ENCODE measurements at regions not wholly inside any gene's neighbourhood (a gene's known extent, or its start where the extent isn't known, plus 50 kb on each side); places are given as distances from the start of the nearest gene placed in this dataset.

- Mint-ChIP-seq H3K9me3 (peaks cover 0 to 2% (median 0%) of the 10 kb centered on the region in 6 donors), H3K27ac (no peak overlapping the region), H3K27me3 (ENCODE audit: low read depth in 3 of 3) (peaks cover 0 to under 1% (median 0%) of the 10 kb centered on the region in 3 donors), H3K36me3 (no peaks in the 10 kb centered on the region), H3K4me3 (no peak overlapping the region), H3K4me1 (no peaks in the 10 kb centered on the region)
- no peak for DNase-seq
Measured at GRCh38 chr14:62283837-62284236, 521.6 kb downstream of the SNAPC1 start.

GRCh38 chr14:62289471-62289870 lies 527.3 kb downstream of the SNAPC1 start:
- Mint-ChIP-seq H3K36me3 (no peaks in the 10 kb centered on the region), H3K27me3 (ENCODE audit: low read depth in 3 of 3) (peaks cover 0 to 1% (median 0%) of the 10 kb centered on the region in 3 donors), H3K4me3 (no peak overlapping the region)

GRCh38 chr14:62301080-62301479 lies 538.9 kb downstream of the SNAPC1 start:
- DNase-seq, result no peak
- H3K36me3 Mint-ChIP-seq, result peaks cover 0 to 4% (median 0%) of the 10 kb centered on the region in 3 donors
- H3K27ac Mint-ChIP-seq, result no peak overlapping the region
- H3K9me3 Mint-ChIP-seq, result peaks cover 0 to 10% (median 7%) of the 10 kb centered on the region in 6 donors
- H3K4me1 Mint-ChIP-seq, result no peaks in the 10 kb centered on the region
- no peak overlapping the region for H3K4me3 Mint-ChIP-seq
- H3K27me3 Mint-ChIP-seq (ENCODE audit: low read depth in 3 of 3), result peaks cover 0 to 2% (median 1%) of the 10 kb centered on the region in 3 donors

More at GRCh38 chr14:62289471-62289870, 527.3 kb downstream of the SNAPC1 start:
- Mint-ChIP-seq H3K9me3 (peaks cover 0 to 4% (median 0%) of the 10 kb centered on the region in 6 donors), H3K27ac (no peak overlapping the region), H3K4me1 (no peaks in the 10 kb centered on the region)
- no peak for DNase-seq

GRCh38 chr14:62301911-62302310 lies 539.7 kb downstream of the SNAPC1 start:
- peaks cover 0 to 4% (median 0%) of the 10 kb centered on the region in 3 donors for H3K36me3 Mint-ChIP-seq
- no peak overlapping the region for H3K27ac Mint-ChIP-seq
- DNase-seq, result no peak
- peaks cover 0 to 10% (median 7%) of the 10 kb centered on the region in 6 donors for H3K9me3 Mint-ChIP-seq
- H3K4me1 Mint-ChIP-seq, result no peaks in the 10 kb centered on the region
- H3K4me3 Mint-ChIP-seq, result no peak overlapping the region
- H3K27me3 Mint-ChIP-seq (ENCODE audit: low read depth in 3 of 3), result peaks cover 0 to 2% (median 1%) of the 10 kb centered on the region in 3 donors

- Mint-ChIP-seq H3K27ac (no peak overlapping the region), H3K36me3 (peaks cover 0 to 4% (median 0%) of the 10 kb centered on the region in 3 donors), H3K4me3 (no peak overlapping the region), H3K27me3 (ENCODE audit: low read depth in 3 of 3) (peaks cover 0 to 2% (median 1%) of the 10 kb centered on the region in 3 donors), H3K4me1 (no peaks in the 10 kb centered on the region), H3K9me3 (peaks cover 0 to 8% (median 7%) of the 10 kb centered on the region in 6 donors)
- no peak for DNase-seq
Measured at GRCh38 chr14:62303437-62303836, 541.2 kb downstream of the SNAPC1 start.

GRCh38 chr14:62304257-62304656 lies 542.0 kb downstream of the SNAPC1 start:
- H3K4me3 Mint-ChIP-seq, result no peak overlapping the region
- no peak overlapping the region for H3K27ac Mint-ChIP-seq
- H3K27me3 Mint-ChIP-seq (ENCODE audit: low read depth in 3 of 3), result peaks cover 0 to 2% (median 1%) of the 10 kb centered on the region in 3 donors
- peaks cover 0 to 8% (median 5%) of the 10 kb centered on the region in 6 donors for H3K9me3 Mint-ChIP-seq
- DNase-seq, result no peak
- H3K4me1 Mint-ChIP-seq, result no peaks in the 10 kb centered on the region
- H3K36me3 Mint-ChIP-seq, result peaks cover 0 to 4% (median 0%) of the 10 kb centered on the region in 3 donors

- Mint-ChIP-seq H3K9me3 (peaks cover 0 to 5% (median under 1%) of the 10 kb centered on the region in 6 donors), H3K4me1 (no peaks in the 10 kb centered on the region), H3K27ac (no peak overlapping the region), H3K36me3 (peaks cover 0 to under 1% (median 0%) of the 10 kb centered on the region in 3 donors), H3K4me3 (no peak overlapping the region), H3K27me3 (ENCODE audit: low read depth in 3 of 3) (no peaks in the 10 kb centered on the region)
- DNase-seq, result no peak
Measured at GRCh38 chr14:62307844-62308243, 545.6 kb downstream of the SNAPC1 start.

- H3K4me1 Mint-ChIP-seq, result no peaks in the 10 kb centered on the region
- H3K9me3 Mint-ChIP-seq, result peaks cover 0 to 2% (median 0%) of the 10 kb centered on the region in 6 donors
- no peaks in the 10 kb centered on the region for H3K36me3 Mint-ChIP-seq
- DNase-seq, result no peak
- no peak overlapping the region for H3K4me3 Mint-ChIP-seq
- H3K27me3 Mint-ChIP-seq (ENCODE audit: low read depth in 3 of 3), result no peaks in the 10 kb centered on the region
- H3K27ac Mint-ChIP-seq, result no peak overlapping the region
Measured at GRCh38 chr14:62308316-62308715, 546.1 kb downstream of the SNAPC1 start.

GRCh38 chr14:62308891-62309290 lies 546.7 kb downstream of the SNAPC1 start:
- H3K4me1 Mint-ChIP-seq, result no peaks in the 10 kb centered on the region
- DNase-seq, result no peak
- no peak overlapping the region for H3K27ac Mint-ChIP-seq
- H3K27me3 Mint-ChIP-seq (ENCODE audit: low read depth in 3 of 3), result no peaks in the 10 kb centered on the region
- H3K4me3 Mint-ChIP-seq, result no peak overlapping the region
- no peaks in the 10 kb centered on the region for H3K36me3 Mint-ChIP-seq
- peaks cover 0 to 2% (median 0%) of the 10 kb centered on the region in 6 donors for H3K9me3 Mint-ChIP-seq

GRCh38 chr14:62313212-62313611 lies 551.0 kb downstream of the SNAPC1 start:
- Mint-ChIP-seq H3K9me3 (peaks cover 0 to 2% (median 0%) of the 10 kb centered on the region in 6 donors), H3K36me3 (no peaks in the 10 kb centered on the region), H3K27ac (no peak overlapping the region), H3K27me3 (ENCODE audit: low read depth in 3 of 3) (no peaks in the 10 kb centered on the region), H3K4me1 (no peaks in the 10 kb centered on the region), H3K4me3 (no peak overlapping the region)
- DNase-seq, result no peak

- Mint-ChIP-seq H3K27ac (no peak overlapping the region), H3K36me3 (no peaks in the 10 kb centered on the region), H3K4me3 (no peak overlapping the region), H3K27me3 (ENCODE audit: low read depth in 3 of 3) (peaks cover 0 to under 1% (median 0%) of the 10 kb centered on the region in 3 donors), H3K9me3 (peaks cover 0 to under 1% (median 0%) of the 10 kb centered on the region in 6 donors), H3K4me1 (no peaks in the 10 kb centered on the region)
- no peak for DNase-seq
Measured at GRCh38 chr14:62314221-62314620, 552.0 kb downstream of the SNAPC1 start.

- H3K4me3 Mint-ChIP-seq, result no peak overlapping the region
- no peaks in the 10 kb centered on the region for H3K36me3 Mint-ChIP-seq
- H3K9me3 Mint-ChIP-seq, result peaks cover 0 to 2% (median 0%) of the 10 kb centered on the region in 6 donors
- no peak overlapping the region for H3K27ac Mint-ChIP-seq
- H3K4me1 Mint-ChIP-seq, result no peaks in the 10 kb centered on the region
- peaks cover 0 to 2% (median 0%) of the 10 kb centered on the region in 3 donors for H3K27me3 Mint-ChIP-seq (ENCODE audit: low read depth in 3 of 3)
- DNase-seq, result no peak
Measured at GRCh38 chr14:62314871-62315270, 552.7 kb downstream of the SNAPC1 start.

GRCh38 chr14:62315631-62316030 lies 553.4 kb downstream of the SNAPC1 start:
- Mint-ChIP-seq H3K27me3 (ENCODE audit: low read depth in 3 of 3) (peaks cover 0 to 2% (median 0%) of the 10 kb centered on the region in 3 donors), H3K4me1 (no peaks in the 10 kb centered on the region), H3K4me3 (no peak overlapping the region), H3K27ac (no peak overlapping the region), H3K36me3 (no peaks in the 10 kb centered on the region), H3K9me3 (peaks cover 0 to 2% (median 0%) of the 10 kb centered on the region in 6 donors)
- DNase-seq, result no peak

- no peak overlapping the region for H3K4me3 Mint-ChIP-seq
Measured at GRCh38 chr14:62322216-62322615, 560.0 kb downstream of the SNAPC1 start.

GRCh38 chr14:62329427-62329826 lies 567.2 kb downstream of the SNAPC1 start:
- DNase-seq, result no peak
- peaks cover 4 to 15% (median 7%) of the 10 kb centered on the region in 6 donors for H3K9me3 Mint-ChIP-seq

More at GRCh38 chr14:62322216-62322615, 560.0 kb downstream of the SNAPC1 start:
- H3K27ac Mint-ChIP-seq, result no peak overlapping the region
- H3K9me3 Mint-ChIP-seq, result peaks cover 3 to 16% (median 6%) of the 10 kb centered on the region in 6 donors
- no peaks in the 10 kb centered on the region for H3K4me1 Mint-ChIP-seq
- no peak for DNase-seq
- peaks cover 0 to 2% (median 0%) of the 10 kb centered on the region in 3 donors for H3K27me3 Mint-ChIP-seq (ENCODE audit: low read depth in 3 of 3)
- H3K36me3 Mint-ChIP-seq, result peaks cover 0 to 3% (median 0%) of the 10 kb centered on the region in 3 donors

More at GRCh38 chr14:62329427-62329826, 567.2 kb downstream of the SNAPC1 start:
- no peaks in the 10 kb centered on the region for H3K4me1 Mint-ChIP-seq
- peaks cover 0 to 3% (median 0%) of the 10 kb centered on the region in 3 donors for H3K36me3 Mint-ChIP-seq
- no peak overlapping the region for H3K27ac Mint-ChIP-seq
- H3K4me3 Mint-ChIP-seq, result no peak overlapping the region
- no peaks in the 10 kb centered on the region for H3K27me3 Mint-ChIP-seq (ENCODE audit: low read depth in 3 of 3)
